SK-N-SH (cell line): ENCODE measurements at regions not wholly inside any gene's neighbourhood (a gene's known extent, or its start where the extent isn't known, plus 50 kb on each side); places are given as distances from the start of the nearest gene placed in this dataset.

ENCODE experiments used
- CTCF ChIA-PET: fragments of 300-600, 350-600 bp; formaldehyde crosslinking; extraction: SDS; loops from one replicate; lab custom pipeline; 2021; lab: Yijun Ruan, JAX
- POLR2A ChIA-PET: fragments of 350-600 bp; sonication (Branson Sonifier 250); formaldehyde crosslinking; extraction: SDS; loops from one replicate; lab custom pipeline; 2020; ENCODE audit warnings: antibody characterized with exemption, inconsistent platforms; lab: Yijun Ruan, JAX
- DNase-seq: peaks from one replicate; pipeline ENCODE4 v3.0.0; 2012
- H2AFZ ChIP-seq: fragments of 200-600 bp; sonication (generic); 2 replicates; pipeline ENCODE4 v1.8.1; 2016; ENCODE audit warnings: antibody characterized with exemption, mild to moderate bottlenecking, low read depth
- H3F3A ChIP-seq: fragments of 200-600 bp; sonication (generic); replicated peaks from 2 replicates; pipeline ENCODE3; 2016; ENCODE audit warnings: antibody characterized with exemption, mild to moderate bottlenecking; ENCODE audit not compliant: insufficient read depth
- H3K27ac ChIP-seq, 2 experiments: fragments of 200-500 bp in 1 of 2; fragments of 200-600 bp in 1 of 2; sonication (Bioruptor generic) in 1 of 2; sonication (generic), shearing (Covaris generic) in 1 of 2; 2 replicates each; pipeline versions ENCODE4 v1.5.1 to v1.6.1; 2014 to 2016; ENCODE audit warnings: low read depth in 2 of 2, inconsistent platforms in 1 of 2, low read length in 1 of 2, mild to moderate bottlenecking in 1 of 2, mixed read lengths in 1 of 2
- H3K27me3 ChIP-seq: fragments of 200-600 bp; sonication (generic), shearing (Covaris generic); 2 replicates; pipeline ENCODE4 v1.6.1; 2016; ENCODE audit warnings: mixed run types; ENCODE audit not compliant: insufficient read depth
- H3K36me3 ChIP-seq, 2 experiments: fragments of 200-500 bp in 1 of 2; fragments of 200-600 bp in 1 of 2; sonication (Bioruptor generic) in 1 of 2; sonication (generic) in 1 of 2; replicated peaks in 1 of 2; 2 replicates each; pipeline versions ENCODE3 to v1.5.1; 2014 to 2016; ENCODE audit warnings: low read length in 1 of 2, mild to moderate bottlenecking in 1 of 2; ENCODE audit not compliant: insufficient read depth in 2 of 2, control insufficient read depth in 1 of 2
- H3K4me1 ChIP-seq, 2 experiments: fragments of 200-500 bp in 1 of 2; fragments of 200-600 bp in 1 of 2; sonication (Bioruptor generic) in 1 of 2; sonication (generic), shearing (Covaris generic) in 1 of 2; 2 replicates each; pipeline versions ENCODE4 v1.5.1 to v1.6.1; 2014 to 2016; ENCODE audit warnings: low read depth in 1 of 2, low read length in 1 of 2, mixed run types in 1 of 2; ENCODE audit not compliant: insufficient read depth in 2 of 2, control insufficient read depth in 1 of 2
- H3K4me2 ChIP-seq: fragments of 200-600 bp; sonication (generic), shearing (Covaris generic); 2 replicates; pipeline ENCODE4 v1.6.1; 2017; ENCODE audit warnings: mixed run types
- H3K4me3 ChIP-seq, 2 experiments: fragments of 200-500 bp in 1 of 2; fragments of 200-600 bp in 1 of 2; sonication (Bioruptor generic) in 1 of 2; sonication (generic), shearing (Covaris generic) in 1 of 2; 2 replicates each; pipeline versions ENCODE4 v1.5.1 to v1.8.1; 2014 to 2016; ENCODE audit warnings: low read depth in 2 of 2, inconsistent platforms in 1 of 2, low read length in 1 of 2, mild to moderate bottlenecking in 1 of 2, mixed read lengths in 1 of 2, moderate library complexity in 1 of 2
- H3K79me2 ChIP-seq: fragments of 200-600 bp; sonication (generic); 2 replicates; pipeline ENCODE4 v1.8.1; 2017; ENCODE audit warnings: mild to moderate bottlenecking; ENCODE audit not compliant: insufficient read depth
- H3K9ac ChIP-seq: fragments of 200-600 bp; sonication (generic); 2 replicates; pipeline ENCODE4 v1.6.1; 2017; ENCODE audit warnings: mixed run types
- H3K9me2 ChIP-seq: fragments of 200-600 bp; sonication (generic); 2 replicates; pipeline ENCODE4 v1.6.1; 2017; ENCODE audit warnings: mixed run types
- H3K9me3 ChIP-seq: fragments of 200-600 bp; sonication (generic); 2 replicates; pipeline ENCODE4 v1.6.1; 2017; ENCODE audit warnings: mixed run types, mild to moderate bottlenecking, moderate library complexity
- H4K20me1 ChIP-seq: fragments of 200-600 bp; sonication (generic); 2 replicates; pipeline ENCODE4 v1.6.1; 2017; ENCODE audit warnings: mild to moderate bottlenecking, mixed run types; ENCODE audit not compliant: insufficient read depth
- EZH2phosphoT487 ChIP-seq: fragments of 200-600 bp; sonication (generic); IDR thresholded peaks from 2 replicates; pipeline ENCODE4 v1.6.1; 2017; ENCODE audit warnings: low read depth, mixed run types, mild to moderate bottlenecking, antibody characterized with exemption, moderate library complexity, borderline replicate concordance
- FOSL2 ChIP-seq: IDR thresholded peaks from 2 replicates; pipeline ENCODE4 v1.4.0; 2012; ENCODE audit warnings: low read depth, mild to moderate bottlenecking, moderate library complexity, borderline replicate concordance
- GABPA ChIP-seq: IDR thresholded peaks from 2 replicates; pipeline ENCODE4 v1.4.0; 2012; ENCODE audit warnings: low read depth, mild to moderate bottlenecking
- IRF3 ChIP-seq: fragments of 150-350 bp; IDR thresholded peaks from 2 replicates; pipeline ENCODE4 v1.6.1; 2016; ENCODE audit warnings: mild to moderate bottlenecking, low read depth, low read length
- MAX ChIP-seq: IDR thresholded peaks from 2 replicates; pipeline ENCODE4 v1.4.0; 2012; ENCODE audit warnings: low read depth
- MXI1 ChIP-seq: IDR thresholded peaks from 2 replicates; pipeline ENCODE4 v1.6.1; 2012; ENCODE audit warnings: mild to moderate bottlenecking, low read depth, low read length, improper control_type of control experiment
- NRF1 ChIP-seq: IDR thresholded peaks from 2 replicates; pipeline ENCODE4 v1.6.1; 2012; ENCODE audit warnings: low read depth, mild to moderate bottlenecking, low read length
- PBX3 ChIP-seq: IDR thresholded peaks from 2 replicates; pipeline ENCODE4; 2012
- RAD21 ChIP-seq: IDR thresholded peaks from 2 replicates; pipeline ENCODE4 v1.6.1; 2012; ENCODE audit warnings: mild to moderate bottlenecking, low read length
- REST ChIP-seq: IDR thresholded peaks from 2 replicates; pipeline ENCODE4 v1.6.1; 2012; ENCODE audit warnings: mild to moderate bottlenecking, low read depth, low read length, moderate library complexity
- RFX5 ChIP-seq: IDR thresholded peaks from 2 replicates; pipeline ENCODE4 v1.6.1; 2012; ENCODE audit warnings: mild to moderate bottlenecking, improper control_type of control experiment, low read length
- SMC3 ChIP-seq: IDR thresholded peaks from 2 replicates; pipeline ENCODE4 v1.6.1; 2012; ENCODE audit warnings: low read depth, low read length, improper control_type of control experiment
- TCF12 ChIP-seq: IDR thresholded peaks from 2 replicates; pipeline ENCODE4 v1.4.0; 2012
- TEAD4 ChIP-seq: IDR thresholded peaks from 2 replicates; pipeline ENCODE4 v1.4.0; 2012; ENCODE audit warnings: mild to moderate bottlenecking, borderline replicate concordance; ENCODE audit not compliant: insufficient read depth
- USF2 ChIP-seq: fragments of 150-350 bp; IDR thresholded peaks from 2 replicates; pipeline ENCODE4 v1.6.1; 2017; ENCODE audit warnings: antibody characterized with exemption, low read length, low read depth, borderline replicate concordance
- WGBS: methylation state at CpG from one replicate; pipeline ENCODE4 v1.1.6; 2017; ENCODE audit warnings: low lambda C conversion rate; 5-methylcytosine and 5-hydroxymethylcytosine counted together

GRCh38 chr3:153349108-153349499, 187.1 kb downstream of the RAP2B start:
- H3K36me3 ChIP-seq, result no peaks in the 10 kb centered on the region
- H4K20me1 ChIP-seq, result no peaks in the 10 kb centered on the region
- no peaks in the 10 kb centered on the region for H3F3A ChIP-seq
- WGBS, result 36% methylated on average over 1 of the region's 1 CpG
- POLR2A ChIA-PET, result no interaction called here
- H2AFZ ChIP-seq, result no peak overlapping the region
- no peak overlapping the region for H3K27ac ChIP-seq
- peaks cover 5% of the 10 kb centered on the region for H3K9me3 ChIP-seq
- no peaks in the 10 kb centered on the region for H3K9me2 ChIP-seq
- H3K9ac ChIP-seq, result no peak overlapping the region
- H3K27me3 ChIP-seq, result no peaks in the 10 kb centered on the region
- TF ChIP-seq GABPA (no peak), FOSL2 (no peak)
- CTCF ChIA-PET, result no interaction called here
- no peak overlapping the region for H3K4me3 ChIP-seq
- no peak overlapping the region for H3K4me2 ChIP-seq
- H3K4me1 ChIP-seq, result no peaks in the 10 kb centered on the region
- no peaks in the 10 kb centered on the region for H3K79me2 ChIP-seq
- no peak for DNase-seq

GRCh38 chr3:153350420-153350819, 188.4 kb downstream of the RAP2B start:
- no peaks in the 10 kb centered on the region for H3K4me1 ChIP-seq
- ChIA-PET POLR2A (no interaction called here), CTCF (no interaction called here)
- no peaks in the 10 kb centered on the region for H3K27me3 ChIP-seq
- peaks cover 5% of the 10 kb centered on the region for H3K9me3 ChIP-seq
- no peak overlapping the region for H3K9ac ChIP-seq
- H3F3A ChIP-seq, result no peaks in the 10 kb centered on the region
- no peaks in the 10 kb centered on the region for H3K79me2 ChIP-seq
- no peaks in the 10 kb centered on the region for H3K36me3 ChIP-seq
- H3K4me3 ChIP-seq, result no peak overlapping the region
- no peak overlapping the region for H2AFZ ChIP-seq
- TF ChIP-seq TCF12, result peak; percentile 52; the same call in 1 of the 2 replicates
- no peak for TF ChIP-seq SMC3
- TF ChIP-seq RAD21, result no peak
- TF ChIP-seq USF2, result no peak
- no peak for TF ChIP-seq MAX
- TF ChIP-seq REST, result no peak
- TF ChIP-seq IRF3, result no peak
- TF ChIP-seq MXI1, result no peak
- peak; percentile 37 for TF ChIP-seq PBX3
- 0 out of 2 replicates have a peak, but pooled peaks have one; percentile 11 for TF ChIP-seq FOSL2
- TF ChIP-seq TEAD4, result peak; percentile 43; the same call in 1 of the 2 replicates
- TF ChIP-seq NRF1, result no peak
- TF ChIP-seq EZH2phosphoT487, result no peak
- no peak for TF ChIP-seq RFX5
- WGBS, result 12% methylated on average over 2 of the region's 2 CpGs
- no peaks in the 10 kb centered on the region for H4K20me1 ChIP-seq
- H3K9me2 ChIP-seq, result no peaks in the 10 kb centered on the region
- DNase-seq, result no peak
- H3K4me2 ChIP-seq, result no peak overlapping the region
- no peak overlapping the region; a peak in 1 of 4 replicates for H3K27ac ChIP-seq
